ENCODE measurements at regions not wholly inside any gene's neighbourhood (a gene's known extent, or its start where the extent isn't known, plus 50 kb on each side); places are given as distances from the start of the nearest gene placed in this dataset.
A peak's percentile ranks its signal among the peaks of the same experiment; 100 is the strongest.

DNA sequence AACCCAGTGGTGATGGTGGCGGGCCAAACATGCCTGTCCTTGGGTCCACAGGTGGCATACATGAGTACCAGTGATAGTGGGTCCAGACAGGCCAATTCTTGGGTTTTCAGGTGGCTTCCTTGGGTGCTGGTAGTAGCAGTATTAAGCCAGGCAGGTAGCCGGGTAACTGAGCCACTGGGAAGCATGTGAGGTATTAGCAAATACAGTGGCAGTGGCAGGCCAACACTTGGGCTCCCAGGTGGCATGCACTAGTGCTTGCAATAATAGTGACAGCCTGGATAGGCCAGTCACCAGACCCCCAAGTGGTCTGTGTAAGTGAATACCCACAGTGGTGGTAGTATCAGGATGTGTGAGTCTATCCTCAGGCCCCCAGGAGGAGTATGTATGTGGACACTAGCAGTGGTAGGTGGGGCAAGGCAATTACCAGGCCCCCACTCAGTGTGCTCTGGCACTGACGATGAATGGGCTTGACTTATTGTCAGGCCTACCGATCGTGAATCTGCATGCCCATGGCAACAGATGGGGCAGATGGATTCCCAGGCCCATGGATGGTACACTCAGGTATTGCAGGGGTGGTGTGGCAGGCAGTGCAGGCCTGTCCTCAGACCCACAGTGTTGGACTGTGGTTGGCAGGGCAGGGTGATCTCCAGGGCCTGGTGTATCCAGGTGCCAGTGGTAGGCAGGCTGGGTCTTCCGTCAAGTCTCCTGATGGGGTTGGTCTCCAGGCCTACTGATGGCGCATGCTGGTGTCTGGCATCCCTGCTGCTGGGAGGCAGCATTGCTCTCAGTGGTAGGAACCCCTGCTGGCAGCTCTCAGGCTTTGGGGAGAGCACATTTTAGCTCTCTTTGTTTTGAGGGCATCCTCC is 840.7 kb downstream of the FAM181B start:
- DNase-seq (ENCODE audit: low read depth, low spot score) = no peak

DNA sequence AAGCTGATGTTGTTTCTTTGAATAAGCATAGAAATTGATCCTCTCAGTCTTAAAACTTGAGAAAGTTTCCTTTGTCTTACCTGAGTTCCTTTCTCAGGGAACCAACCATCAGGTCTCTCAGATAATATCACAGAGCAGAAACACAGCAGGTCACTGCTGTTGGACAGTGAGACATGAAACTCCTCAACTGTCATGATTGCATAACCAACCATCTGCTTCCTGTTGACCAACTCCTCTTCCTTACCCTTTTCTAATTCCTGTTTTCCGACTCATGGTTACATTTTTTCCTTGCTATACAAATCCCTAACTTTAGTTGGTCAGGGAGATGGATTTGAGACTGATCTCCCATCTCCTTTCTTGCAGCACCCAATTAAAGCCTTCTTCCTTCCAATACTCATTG is 845.3 kb downstream of the FAM181B start:
- no peak for DNase-seq (ENCODE audit: low read depth, low spot score)

DNA sequence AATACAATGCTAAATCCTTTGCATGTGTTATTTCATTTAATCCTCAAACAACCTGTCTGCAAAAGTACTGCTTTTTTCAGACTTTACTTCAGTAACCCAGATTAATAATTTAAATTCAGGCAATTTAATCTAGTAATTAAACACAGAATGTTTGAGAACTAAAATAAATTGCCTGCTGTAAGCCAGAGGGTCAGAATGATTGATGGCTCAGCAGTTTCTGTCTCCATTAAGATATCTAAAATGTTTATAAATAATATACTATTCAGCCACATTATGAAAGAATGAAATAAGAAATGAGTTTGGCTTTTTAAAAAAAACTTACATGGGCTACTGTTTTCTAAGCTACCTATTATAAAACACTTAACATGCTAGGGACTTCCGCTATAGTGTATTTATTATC is 846.0 kb downstream of the FAM181B start:
- no peak for DNase-seq (ENCODE audit: low read depth, low spot score)

DNA sequence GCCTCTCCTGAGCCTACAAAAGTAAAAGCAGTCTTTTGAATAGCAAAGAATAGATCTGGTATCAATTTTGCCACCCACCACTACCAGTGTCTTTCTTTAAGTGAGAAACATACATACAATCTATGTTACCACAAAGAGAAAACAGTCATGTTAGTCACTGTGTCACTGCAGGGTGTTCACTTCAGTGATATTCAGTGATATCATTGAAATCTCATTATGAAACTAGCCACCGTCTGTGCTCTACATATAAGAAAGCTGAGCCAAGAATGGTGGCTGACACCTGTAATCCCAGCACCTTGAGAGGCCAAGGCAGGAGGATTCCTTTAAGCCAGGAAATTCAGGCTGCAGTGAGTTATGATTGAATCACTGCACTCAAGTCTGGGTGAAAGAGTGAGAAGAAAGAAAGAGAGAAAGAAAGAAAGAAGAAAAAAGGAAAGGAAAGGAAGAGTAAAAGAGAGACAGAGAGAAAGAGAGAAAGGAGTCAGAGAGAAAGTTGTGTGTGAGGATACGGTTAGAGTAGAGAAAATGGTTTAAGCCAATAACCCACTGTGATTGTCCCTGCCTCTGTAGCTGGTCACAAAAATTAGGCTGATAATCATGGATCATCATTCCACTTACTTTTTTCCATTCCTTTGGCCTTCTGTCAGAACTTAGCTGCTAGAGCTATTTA is 847.1 kb downstream of the FAM181B start:
- DNase-seq (ENCODE audit: low read depth, low spot score) = no peak

DNA sequence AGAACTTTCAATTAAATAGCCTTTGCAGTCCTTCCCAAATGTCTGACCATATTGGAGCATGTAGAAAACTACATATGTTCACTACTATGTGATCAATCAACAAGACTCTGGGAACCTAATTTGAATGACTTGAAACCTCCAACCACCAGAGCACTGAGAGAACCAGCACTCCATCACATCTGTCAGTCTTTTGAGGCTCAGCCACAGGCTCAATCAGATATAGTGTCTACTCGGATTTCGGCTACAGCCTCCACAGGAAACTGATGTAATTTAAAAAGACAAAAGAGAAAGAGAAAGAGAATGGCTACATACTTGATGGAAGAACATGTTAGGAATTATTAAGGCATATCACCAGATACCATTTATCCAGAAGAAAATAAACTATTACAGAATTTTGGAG is 859.0 kb downstream of the FAM181B start:
- DNase-seq (ENCODE audit: low read depth, low spot score) = peak; percentile 3

DNA sequence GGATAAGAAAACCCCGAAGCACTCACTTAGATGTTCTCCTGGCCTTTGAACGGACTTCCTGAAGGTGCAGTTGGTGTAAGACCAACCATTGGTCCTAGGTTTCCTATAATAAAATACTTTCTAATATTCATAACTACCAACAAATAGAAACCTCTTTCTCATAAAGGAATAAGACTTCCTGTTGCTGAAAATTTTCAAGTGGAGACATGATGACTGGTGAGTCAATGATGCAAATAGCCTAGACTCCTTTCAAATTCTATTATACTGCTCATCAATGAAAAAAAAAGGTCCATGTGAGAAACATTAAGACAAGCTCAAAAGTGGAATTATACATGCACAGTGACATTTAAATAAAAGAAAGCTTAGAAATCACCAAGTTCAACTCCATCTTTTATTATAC is 862.8 kb downstream of the FAM181B start:
- DNase-seq (ENCODE audit: low read depth, low spot score) = no peak

DNA sequence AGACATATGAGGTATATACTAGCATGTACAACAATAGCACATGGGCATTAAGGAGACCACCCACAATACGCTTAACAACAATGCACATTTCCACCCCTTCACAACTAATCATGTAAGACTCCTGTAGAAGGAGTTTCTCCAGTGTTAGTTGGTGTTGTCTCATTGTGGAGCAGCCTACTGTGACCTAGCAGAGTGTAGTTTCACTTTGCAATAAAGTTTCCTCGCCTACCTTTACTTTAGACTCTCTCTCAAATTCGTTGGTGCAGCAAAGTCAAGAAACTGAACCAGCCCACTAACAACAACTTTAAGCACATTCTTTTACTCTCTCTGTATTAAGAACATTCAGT is 863.6 kb downstream of the FAM181B start:
- DNase-seq (ENCODE audit: low read depth, low spot score) = no peak

DNA sequence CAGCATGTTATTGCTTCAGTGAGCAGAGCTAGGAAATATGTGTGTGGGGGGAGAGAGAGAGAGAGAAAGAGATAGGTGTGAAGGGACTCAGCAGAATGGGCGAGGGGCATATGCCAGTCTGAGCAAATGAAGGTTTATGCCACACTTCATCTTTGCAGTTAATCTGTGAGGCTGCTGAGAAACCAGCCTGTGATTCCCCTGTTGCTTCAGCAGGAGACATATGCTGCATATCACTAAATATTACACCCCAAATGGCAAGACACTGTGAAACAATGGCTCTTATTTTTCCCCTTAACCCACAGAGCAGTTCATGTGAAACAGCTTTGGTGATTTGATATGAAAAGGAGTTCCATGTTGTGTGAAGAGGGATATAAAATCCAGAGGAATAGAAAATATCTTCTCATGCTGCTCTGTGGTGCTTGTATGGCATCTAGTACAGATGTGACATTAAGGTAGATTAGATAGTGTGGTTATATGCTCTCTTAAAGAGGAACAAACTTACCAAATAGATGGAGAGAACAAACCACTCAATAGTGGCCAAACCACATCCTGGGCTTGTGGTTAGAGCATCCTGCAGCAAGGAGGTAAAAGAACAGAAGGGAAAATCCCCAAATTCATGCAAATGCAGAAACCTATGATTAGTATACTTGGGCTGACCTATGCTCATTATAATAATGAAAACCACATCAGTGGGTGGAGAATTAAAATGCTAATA is 864.2 kb downstream of the FAM181B start:
- no peak for DNase-seq (ENCODE audit: low read depth, low spot score)

DNA sequence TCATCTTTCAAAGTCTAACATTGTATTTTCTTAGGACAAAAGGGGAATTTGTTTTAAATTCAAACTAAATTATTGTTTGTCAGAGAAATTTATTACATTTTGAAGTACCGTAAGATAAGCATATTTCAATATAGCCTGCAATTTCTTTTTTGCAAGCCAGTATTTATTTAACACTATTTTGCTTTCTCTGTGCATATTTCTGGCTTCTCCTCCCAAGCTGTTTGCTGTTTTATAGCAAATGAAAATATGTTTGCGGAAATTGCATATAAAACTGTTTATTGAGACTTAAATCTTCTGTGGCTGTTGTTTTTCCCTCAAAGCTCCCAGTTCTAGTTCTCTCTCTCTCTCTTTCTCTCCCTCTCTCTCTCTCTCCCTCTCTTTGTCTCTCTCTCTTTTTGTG is 866.8 kb downstream of the FAM181B start:
- no peak for DNase-seq (ENCODE audit: low read depth, low spot score)

DNA sequence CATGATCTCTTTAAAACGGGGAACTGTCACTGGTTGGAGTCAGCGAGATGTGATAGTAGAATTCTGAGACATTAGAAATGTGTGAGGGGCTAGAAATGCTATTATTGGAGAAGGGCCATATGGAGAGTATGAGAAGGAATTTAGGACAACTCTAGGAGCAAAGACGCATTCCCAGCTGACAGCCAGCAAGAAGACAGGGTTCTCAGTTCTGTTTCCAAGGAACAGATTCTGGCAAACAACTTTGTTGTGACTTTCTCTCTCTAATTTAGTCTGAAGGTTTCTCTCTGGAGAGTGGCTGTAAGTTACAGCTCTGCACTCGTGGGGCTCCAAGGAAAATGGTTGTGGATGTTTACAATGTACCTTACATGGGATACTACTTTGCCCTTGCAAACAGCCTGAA is 876.3 kb downstream of the FAM181B start:
- no peak for DNase-seq (ENCODE audit: low read depth, low spot score)

DNA sequence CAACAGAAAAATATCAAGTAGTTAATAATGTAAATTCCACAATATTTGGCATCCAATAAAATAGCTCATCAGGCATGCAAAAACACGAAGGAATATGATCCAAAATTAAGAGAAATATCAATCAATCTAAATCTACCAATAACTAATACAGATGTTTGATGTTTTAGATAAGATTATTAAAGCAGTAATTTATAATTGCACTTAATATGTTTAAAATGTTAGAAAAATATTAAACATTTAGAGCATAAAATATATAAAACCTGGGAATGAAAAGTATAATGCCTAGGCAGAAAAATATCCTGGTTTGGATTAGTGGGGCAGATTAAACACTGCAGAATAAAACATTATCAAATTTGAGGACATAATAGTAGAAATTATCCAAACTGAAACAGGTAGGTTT is 879.9 kb downstream of the FAM181B start:
- DNase-seq (ENCODE audit: low read depth, low spot score) = no peak

DNA sequence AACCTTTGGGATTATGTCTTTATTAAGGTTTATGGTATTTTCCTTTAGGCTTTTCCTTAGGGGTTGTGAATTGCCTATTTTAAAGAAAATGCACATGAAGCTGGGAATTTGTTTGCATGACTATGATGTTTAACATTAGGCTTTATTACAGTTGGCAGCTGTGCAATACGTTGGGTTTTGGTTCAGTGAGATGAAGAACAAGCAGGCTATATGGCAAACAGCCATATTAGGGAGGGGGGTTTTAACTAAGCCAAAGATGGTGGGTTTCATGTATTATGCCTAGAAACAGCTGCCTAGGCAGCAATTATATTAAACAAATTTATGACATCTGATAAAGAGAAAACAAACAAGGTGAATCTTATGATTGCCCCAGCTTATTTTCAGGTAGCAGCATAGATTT is 880.8 kb downstream of the FAM181B start:
- no peak for DNase-seq (ENCODE audit: low read depth, low spot score)

DNA sequence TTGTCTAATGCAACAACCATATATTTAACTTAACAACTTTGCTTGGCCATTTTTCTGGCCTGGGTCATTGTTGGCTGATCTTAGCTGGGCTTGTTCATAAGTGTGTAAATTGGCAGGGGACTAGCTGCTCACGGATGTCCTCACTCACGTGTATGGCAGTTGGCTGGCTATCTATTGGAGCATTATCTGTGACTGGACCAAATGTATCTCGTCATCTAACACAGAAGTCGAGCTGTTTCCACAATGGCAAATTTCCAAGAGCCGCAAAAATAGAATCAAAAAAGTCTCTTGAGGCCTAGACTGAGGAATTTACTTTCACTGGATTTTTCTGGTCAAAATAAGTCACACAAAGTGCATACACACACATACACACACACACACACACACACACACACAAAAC is 893.3 kb downstream of the FAM181B start:
- DNase-seq (ENCODE audit: low read depth, low spot score) = no peak

DNA sequence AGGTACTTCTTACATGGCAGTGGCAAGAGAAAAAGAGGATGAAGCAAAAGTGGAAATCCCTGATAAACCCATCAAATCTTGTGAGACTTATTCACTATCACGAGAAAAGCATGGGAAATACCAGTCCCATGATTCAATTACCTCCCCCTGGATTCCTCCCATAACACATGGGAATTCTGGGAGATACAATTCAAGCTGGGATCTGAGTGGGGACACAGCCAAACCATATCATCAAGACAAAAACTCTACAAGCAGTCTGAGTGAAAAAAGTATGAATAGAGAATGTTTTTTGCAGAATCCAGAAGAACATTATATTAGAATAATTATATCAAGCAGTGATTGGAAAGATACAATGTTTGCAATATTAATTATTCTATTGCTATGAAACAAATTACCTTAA is 893.7 kb downstream of the FAM181B start:
- no peak for DNase-seq (ENCODE audit: low read depth, low spot score)

DNA sequence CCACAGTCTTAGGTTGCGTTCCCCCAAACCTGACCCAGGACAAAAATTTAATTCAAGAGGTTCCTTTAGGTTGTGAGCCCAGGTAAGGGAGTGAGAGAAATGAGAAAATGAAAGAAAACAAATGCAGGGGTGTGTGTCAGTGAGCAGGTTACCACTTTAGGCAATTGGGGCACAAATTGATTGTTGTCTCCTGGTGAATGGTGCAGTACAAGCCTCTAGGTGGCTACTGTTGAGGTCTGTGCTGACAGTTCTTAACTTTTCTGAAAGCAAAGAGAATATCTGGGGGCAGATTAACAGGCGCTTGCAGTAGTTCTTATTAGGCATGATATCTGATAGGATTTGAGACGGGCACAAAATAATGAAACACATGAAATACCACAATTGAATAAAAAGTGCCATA is 894.6 kb downstream of the FAM181B start:
- DNase-seq (ENCODE audit: low read depth, low spot score) = no peak

DNA sequence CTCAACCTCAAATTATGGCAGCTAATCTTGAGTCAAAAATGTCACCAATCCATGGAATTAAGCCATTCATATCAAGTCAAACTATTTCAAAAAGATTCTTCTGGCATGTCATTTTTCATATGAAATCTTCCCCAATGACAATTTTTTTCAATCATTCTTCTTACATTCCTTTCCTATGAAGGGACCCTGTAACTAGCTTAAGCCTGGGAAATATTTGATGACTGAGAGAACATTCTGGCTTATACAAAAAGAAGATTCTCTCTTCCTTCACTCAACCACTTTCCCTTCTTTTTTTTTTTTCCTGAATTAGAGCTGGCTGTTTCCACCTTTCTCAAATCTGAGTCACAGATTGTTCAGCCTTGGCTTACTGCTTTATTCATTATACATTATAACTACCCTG is 903.7 kb downstream of the FAM181B start:
- DNase-seq (ENCODE audit: low read depth, low spot score) = no peak

DNA sequence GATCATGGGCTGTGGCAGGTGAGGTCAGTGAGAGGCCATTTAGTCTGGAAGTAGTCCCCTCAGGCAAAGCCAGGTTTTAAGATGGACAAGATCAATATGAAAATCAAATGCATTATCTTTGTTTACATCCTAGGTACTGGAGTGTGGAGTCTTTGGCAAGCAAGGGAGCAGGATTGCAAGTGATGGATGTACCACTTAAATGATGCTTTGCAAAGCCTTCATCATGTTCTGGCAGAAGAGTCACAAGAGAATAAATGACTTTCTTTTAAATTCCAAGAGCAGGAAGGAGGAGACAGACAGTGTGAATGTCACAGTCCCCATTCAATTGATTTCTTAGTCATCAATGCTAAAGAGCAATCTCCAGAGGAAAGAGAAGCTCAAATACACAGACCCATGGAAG is 908.3 kb downstream of the FAM181B start:
- DNase-seq (ENCODE audit: low read depth, low spot score) = no peak

DNA sequence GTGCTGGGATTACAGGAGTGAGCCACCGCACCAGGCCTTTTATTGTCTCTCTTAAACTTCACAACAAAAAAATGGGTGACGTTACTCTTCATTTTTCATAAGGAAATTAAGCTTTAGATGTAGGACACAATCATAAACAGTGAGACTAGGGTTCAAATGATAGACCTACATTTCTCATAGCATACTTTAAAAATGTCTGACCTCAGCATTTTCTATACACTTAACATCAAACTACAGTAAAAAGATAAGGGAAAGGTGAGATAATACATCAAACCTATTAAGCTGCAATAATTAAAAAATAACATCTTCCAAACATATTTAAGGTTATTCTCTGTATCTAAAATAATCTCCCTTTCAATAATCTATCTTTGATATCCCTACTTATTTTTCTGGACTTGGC is 914.2 kb downstream of the FAM181B start:
- no peak for DNase-seq (ENCODE audit: low read depth, low spot score)

DNA sequence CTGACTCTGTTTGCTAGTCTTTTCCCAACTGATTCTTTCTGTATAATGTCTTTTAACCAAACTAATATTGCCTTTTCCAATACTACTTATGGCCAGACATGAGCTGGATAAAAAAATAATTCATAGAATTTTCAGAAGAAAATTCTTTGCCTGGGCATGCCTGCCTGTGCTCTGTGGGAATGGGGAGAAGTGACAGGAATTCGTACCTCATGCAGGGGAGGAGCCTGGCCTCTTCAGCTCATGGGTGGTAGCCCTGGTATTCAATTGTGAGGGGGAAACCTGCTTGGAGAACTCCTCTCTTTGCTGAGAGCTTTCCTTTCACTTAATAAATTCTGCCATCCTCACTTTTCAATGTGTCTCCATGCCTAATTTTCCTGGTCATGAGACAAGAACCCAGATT is 928.8 kb downstream of the FAM181B start:
- DNase-seq (ENCODE audit: low read depth, low spot score) = no peak

DNA sequence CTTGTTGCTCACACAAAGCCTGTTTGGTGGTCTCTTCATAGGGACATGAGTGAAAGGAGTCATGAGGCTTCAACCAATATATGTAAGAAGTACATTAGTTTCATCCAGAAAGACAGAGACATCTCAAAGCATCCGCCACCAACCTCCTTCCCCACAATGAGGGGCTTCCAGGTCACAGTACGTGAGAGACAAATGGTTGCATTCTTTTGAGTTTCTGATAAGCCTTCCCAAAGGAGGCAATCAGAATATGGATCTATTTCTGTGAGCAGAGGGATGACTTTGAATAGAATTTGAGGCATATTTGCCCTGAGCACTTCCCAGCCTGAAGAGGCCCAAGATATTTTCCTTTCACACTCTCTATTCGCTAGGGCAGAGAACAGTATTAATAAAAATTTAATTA is 931.1 kb downstream of the FAM181B start:
- no peak for DNase-seq (ENCODE audit: low read depth, low spot score)

DNA sequence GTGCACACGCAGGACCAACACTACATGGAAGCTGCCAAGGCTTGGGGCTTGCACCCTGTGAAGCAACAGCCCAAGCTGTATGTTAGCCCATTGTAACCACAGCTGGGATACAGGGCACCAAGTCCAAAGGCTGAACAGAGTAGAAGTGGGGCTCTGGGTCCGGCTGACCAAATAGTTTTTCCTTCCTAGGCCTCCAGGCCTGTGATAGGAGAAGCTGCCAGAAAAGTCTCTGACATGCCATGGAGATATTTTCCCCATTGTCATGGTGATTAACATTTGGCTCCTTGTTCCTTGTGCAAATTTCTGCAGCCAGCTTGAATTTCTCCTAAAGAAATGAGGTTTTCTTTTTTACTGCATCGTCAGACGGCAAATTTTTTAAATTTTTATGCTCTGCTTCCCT is 941.2 kb downstream of the FAM181B start:
- no peak for DNase-seq (ENCODE audit: low read depth, low spot score)

DNA sequence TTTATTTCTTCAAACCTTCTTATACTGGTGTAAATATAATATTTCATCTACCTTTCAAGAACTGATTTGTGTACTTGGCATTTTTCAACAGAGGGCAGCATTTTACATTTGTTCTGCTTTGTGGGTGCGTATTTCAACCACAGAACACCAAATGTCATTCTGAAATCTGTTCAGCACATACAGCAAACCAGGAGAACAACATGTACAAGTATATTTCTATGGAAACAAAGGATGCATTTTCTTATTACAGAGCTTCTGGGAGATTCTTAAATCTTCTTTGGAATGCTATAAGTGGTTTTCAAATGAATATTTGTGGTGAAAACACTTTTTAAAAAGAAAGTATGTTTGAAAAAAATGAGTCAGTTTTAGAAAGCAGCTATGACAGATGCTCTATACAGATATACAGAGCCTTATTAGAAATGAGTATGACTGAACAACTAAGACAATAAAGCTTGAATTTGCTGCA is 946.0 kb downstream of the FAM181B start:
- DNase-seq (ENCODE audit: low read depth, low spot score) = no peak

DNA sequence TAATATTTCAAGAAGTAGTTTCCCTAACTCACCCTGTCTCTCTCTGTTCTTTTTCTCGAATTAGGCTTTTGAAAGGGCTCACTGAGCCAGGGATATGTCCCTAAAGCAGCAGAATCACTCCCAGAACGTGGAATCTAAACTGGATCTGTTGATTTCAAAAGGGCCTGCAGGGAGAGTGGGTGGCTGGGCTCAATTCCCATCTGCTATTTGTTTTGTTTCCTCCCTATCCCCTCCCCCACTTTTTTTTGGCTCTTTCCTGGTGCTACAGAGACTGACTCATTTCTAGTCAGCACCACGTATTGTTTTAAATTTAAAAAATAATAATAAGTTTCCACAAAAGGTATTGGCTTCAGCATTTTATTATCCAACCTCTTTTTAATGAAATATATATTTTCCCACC is 961.5 kb downstream of the FAM181B start:
- DNase-seq (ENCODE audit: low read depth, low spot score) = peak; percentile 35
